Vagina (tissue), 2 donors: ENCODE measurements at regions not wholly inside any gene's neighbourhood (a gene's known extent, or its start where the extent isn't known, plus 50 kb on each side); places are given as distances from the start of the nearest gene placed in this dataset.

ENCODE experiments used
- DNase-seq, 2 donors: peaks; one replicate each; pipeline ENCODE4 v3.0.0-alpha.2; 2017; ENCODE audit errors: extremely low spot score in 2 of 2
- H3K27ac ChIP-seq: fragments of 200-600 bp; sonication (generic); one replicate; pipeline ENCODE4 v1.5.1; 2019
- H3K27me3 ChIP-seq: fragments of 200-600 bp; sonication (generic); one replicate; pipeline ENCODE4 v1.5.1; 2019
- H3K36me3 ChIP-seq, 2 donors: fragments of 200-600 bp; sonication (generic); one replicate each; pipeline ENCODE4 v1.5.1; 2017 to 2019
- H3K4me1 ChIP-seq: fragments of 200-600 bp; sonication (generic); one replicate; pipeline ENCODE4 v1.5.1; 2019
- H3K4me3 ChIP-seq, 2 donors: fragments of 200-600 bp; sonication (generic); 1 replicate in 1 of 2; 2 replicates in 1 of 2; pipeline ENCODE4 v1.5.1; 2016 to 2019
- H3K9me3 ChIP-seq: fragments of 200-600 bp; sonication (generic); one replicate; pipeline ENCODE4 v1.5.1; 2019
- POLR2A ChIP-seq, 2 donors: fragments of 450-650 bp; IDR thresholded peaks; one replicate each; pipeline ENCODE4 v1.6.1; 2017; ENCODE audit warnings: antibody characterized with exemption in 2 of 2, mild to moderate bottlenecking in 2 of 2, moderate library complexity in 2 of 2
- POLR2AphosphoS5 ChIP-seq, 2 donors: sonication (generic); formaldehyde crosslinking; IDR thresholded peaks; one replicate each; pipeline ENCODE4 v1.9.0; 2017; ENCODE audit warnings: antibody characterized with exemption in 2 of 2, mild to moderate bottlenecking in 2 of 2, low read depth in 1 of 2; ENCODE audit not compliant: insufficient read depth in 1 of 2
- intact Hi-C: fragments of 100-400 bp; cut with DNase I; formaldehyde crosslinking; loops from one replicate; pipeline ENCODE4 v1.15.1; 2023
- TF ChIP-seq, protein P1 (sequence below), 3 experiments: fragments of 450-650 bp in 2 of 3; fragments of 200-600 bp in 1 of 3; sonication (generic) in 1 of 3; IDR thresholded peaks; one replicate each; pipeline ENCODE4 v1.5.1; 2017 to 2019; ENCODE audit warnings: antibody characterized with exemption in 3 of 3, mild to moderate bottlenecking in 2 of 3, moderate library complexity in 2 of 3

DNA sequence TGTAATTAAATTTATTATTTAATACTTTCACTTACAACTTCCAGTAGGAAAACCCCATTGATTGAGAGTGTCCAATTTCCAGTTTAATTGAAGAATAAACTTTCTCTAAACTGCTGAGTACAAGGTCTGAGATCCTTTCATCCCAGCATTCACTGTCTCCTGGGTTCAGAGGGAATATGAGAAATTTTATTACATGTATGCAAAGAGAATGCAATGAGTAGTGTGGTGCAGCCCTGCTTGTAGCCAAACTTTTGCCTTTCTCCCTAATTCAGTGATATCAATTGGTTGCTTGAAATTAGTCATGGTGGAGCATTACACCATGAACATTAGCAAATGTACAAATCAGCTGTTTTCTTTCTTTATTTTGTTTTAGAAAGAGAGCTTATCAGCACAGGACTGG is 780.6 kb upstream of the MDGA2 start:
- DNase-seq = no peak
- TF ChIP-seq, protein P1, sequence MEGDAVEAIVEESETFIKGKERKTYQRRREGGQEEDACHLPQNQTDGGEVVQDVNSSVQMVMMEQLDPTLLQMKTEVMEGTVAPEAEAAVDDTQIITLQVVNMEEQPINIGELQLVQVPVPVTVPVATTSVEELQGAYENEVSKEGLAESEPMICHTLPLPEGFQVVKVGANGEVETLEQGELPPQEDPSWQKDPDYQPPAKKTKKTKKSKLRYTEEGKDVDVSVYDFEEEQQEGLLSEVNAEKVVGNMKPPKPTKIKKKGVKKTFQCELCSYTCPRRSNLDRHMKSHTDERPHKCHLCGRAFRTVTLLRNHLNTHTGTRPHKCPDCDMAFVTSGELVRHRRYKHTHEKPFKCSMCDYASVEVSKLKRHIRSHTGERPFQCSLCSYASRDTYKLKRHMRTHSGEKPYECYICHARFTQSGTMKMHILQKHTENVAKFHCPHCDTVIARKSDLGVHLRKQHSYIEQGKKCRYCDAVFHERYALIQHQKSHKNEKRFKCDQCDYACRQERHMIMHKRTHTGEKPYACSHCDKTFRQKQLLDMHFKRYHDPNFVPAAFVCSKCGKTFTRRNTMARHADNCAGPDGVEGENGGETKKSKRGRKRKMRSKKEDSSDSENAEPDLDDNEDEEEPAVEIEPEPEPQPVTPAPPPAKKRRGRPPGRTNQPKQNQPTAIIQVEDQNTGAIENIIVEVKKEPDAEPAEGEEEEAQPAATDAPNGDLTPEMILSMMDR (IDR thresholded peaks at IDR 0.05) = no peak
- no peaks in the 10 kb centered on the region for H3K9me3 ChIP-seq

DNA sequence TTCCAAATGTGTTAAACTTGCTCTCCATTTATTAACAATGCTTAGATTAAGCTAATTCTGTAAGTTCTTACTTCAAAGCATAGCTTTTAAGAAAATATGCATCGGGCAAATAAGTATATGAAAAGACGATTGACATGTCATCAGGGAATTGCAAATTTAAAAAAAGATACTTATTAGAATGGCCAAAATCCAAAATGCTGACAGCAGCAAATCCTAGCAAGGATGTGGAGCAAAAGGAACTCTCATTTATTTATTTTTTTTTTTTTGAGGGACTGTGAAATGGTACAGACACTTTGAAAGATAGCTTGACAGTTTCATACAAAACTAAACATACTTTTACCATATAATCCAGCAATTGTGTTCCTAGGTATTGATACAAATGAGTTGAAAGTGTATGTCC is 779.5 kb upstream of the MDGA2 start:
- H3K36me3 ChIP-seq = no peaks in the 10 kb centered on the region
- TF ChIP-seq, protein P1 (IDR thresholded peaks at IDR 0.05) = no peak
- intact Hi-C loops = no loop called here
- H3K4me3 ChIP-seq = no peak overlapping the region
- no peak for DNase-seq
- no peak overlapping the region for H3K27ac ChIP-seq
- no peaks in the 10 kb centered on the region for H3K9me3 ChIP-seq
- no peaks in the 10 kb centered on the region for H3K27me3 ChIP-seq
- H3K4me1 ChIP-seq = no peaks in the 10 kb centered on the region

More for the DNA sequence above, 780.6 kb upstream of the MDGA2 start:
- no peaks in the 10 kb centered on the region for H3K36me3 ChIP-seq
- no peak overlapping the region for H3K4me3 ChIP-seq
- no peaks in the 10 kb centered on the region for H3K4me1 ChIP-seq
- no peak overlapping the region for H3K27ac ChIP-seq
- H3K27me3 ChIP-seq = no peaks in the 10 kb centered on the region
- intact Hi-C loops = no loop called here

DNA sequence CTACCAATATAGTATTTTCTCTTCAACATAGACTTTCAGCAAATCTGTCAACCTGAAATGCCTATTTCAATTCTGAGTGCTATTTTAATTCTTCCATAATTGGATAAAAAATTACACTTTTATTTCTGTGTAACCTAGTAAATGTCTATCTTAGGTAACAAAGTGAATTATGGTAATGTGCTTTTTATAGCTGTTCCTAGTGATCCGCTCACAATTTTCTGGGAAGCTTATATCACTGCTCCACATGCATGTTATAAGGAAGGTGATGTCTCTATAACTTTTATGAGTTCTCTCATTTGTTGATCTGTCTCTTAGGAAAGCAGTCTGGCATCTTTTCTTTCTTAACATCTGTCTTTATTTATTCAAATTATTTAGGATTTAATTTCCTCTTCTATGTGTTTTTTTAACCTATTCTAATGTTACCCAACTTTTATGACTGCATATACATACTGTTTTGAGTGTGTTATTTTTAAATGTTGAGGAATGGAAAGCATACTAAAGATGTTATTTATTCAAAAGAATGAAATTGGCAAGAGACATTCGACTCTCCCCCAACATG is 777.1 kb upstream of the MDGA2 start:
- H3K27ac ChIP-seq = no peak overlapping the region
- no peaks in the 10 kb centered on the region for H3K4me1 ChIP-seq
- intact Hi-C loops = no loop called here
- no peaks in the 10 kb centered on the region for H3K27me3 ChIP-seq
- DNase-seq = no peak
- TF ChIP-seq POLR2A (IDR thresholded peaks at IDR 0.05) (no peak), POLR2AphosphoS5 (IDR thresholded peaks at IDR 0.05; ENCODE audit: insufficient read depth in 1 of 2, low read depth in 1 of 2) (no peak)
- TF ChIP-seq, protein P1 (IDR thresholded peaks at IDR 0.05) = no peak
- H3K36me3 ChIP-seq = no peaks in the 10 kb centered on the region
- H3K9me3 ChIP-seq = no peaks in the 10 kb centered on the region
- no peak overlapping the region for H3K4me3 ChIP-seq

DNA sequence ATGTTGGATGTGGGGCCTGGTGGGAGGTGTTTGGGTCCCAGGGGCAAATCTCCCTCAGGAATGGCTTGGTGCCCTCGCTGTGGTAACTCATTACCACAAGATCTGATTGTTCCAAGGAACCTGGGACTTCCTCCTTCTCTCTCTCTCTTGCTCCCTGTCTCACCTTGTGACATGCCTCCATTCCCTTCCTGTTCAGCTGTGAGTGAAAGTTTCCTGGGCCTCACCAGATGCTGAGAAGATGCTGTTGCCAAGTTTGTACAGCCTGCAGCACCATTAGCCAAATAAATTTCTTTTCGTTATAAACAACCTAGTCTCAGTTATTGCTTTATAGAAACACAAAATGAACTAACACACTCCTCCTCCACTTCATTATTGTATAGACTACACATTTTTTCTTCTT is 759.8 kb upstream of the MDGA2 start:
- no peaks in the 10 kb centered on the region for H3K4me1 ChIP-seq
- no peak overlapping the region for H3K4me3 ChIP-seq
- no peak for DNase-seq
- TF ChIP-seq POLR2A (IDR thresholded peaks at IDR 0.05) (no peak), POLR2AphosphoS5 (IDR thresholded peaks at IDR 0.05; ENCODE audit: insufficient read depth in 1 of 2, low read depth in 1 of 2) (no peak)
- TF ChIP-seq, protein P1 (IDR thresholded peaks at IDR 0.05) = no peak
- intact Hi-C loops = no loop called here
- H3K9me3 ChIP-seq = no peaks in the 10 kb centered on the region
- H3K27ac ChIP-seq = no peak overlapping the region
- H3K27me3 ChIP-seq = no peaks in the 10 kb centered on the region
- H3K36me3 ChIP-seq = no peaks in the 10 kb centered on the region

DNA sequence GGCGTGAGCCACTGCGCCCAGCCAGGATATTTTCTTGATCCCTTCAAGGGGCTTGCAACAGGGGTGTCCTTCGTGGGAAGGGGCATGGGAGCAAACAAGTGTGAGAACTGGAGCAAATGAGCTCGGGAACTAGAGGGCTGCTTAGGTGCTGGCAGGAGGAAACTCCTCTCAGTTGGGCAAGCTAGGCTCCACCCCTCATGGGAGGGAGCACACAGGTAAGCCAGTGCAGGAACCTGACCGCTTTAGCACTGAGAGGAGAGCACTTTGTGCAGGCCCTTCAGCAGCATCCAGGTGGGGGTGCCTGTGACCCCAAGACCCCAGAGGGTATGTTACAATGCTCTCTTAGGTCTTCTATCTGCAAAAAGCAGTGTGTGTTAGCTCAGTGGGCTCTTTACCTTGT is 755.4 kb upstream of the MDGA2 start:
- Histone ChIP-seq H3K9me3 (no peaks in the 10 kb centered on the region), H3K36me3 (no peaks in the 10 kb centered on the region), H3K4me3 (no peak overlapping the region), H3K27ac (no peak overlapping the region), H3K4me1 (no peaks in the 10 kb centered on the region), H3K27me3 (no peaks in the 10 kb centered on the region)
- intact Hi-C loops = no loop called here
- TF ChIP-seq, protein P1 (IDR thresholded peaks at IDR 0.05) = no peak
- TF ChIP-seq POLR2AphosphoS5 (IDR thresholded peaks at IDR 0.05; ENCODE audit: insufficient read depth in 1 of 2, low read depth in 1 of 2) = no peak
- TF ChIP-seq POLR2A (IDR thresholded peaks at IDR 0.05) = no peak
- no peak for DNase-seq
